ENCODE measurements at regions not wholly inside any gene's neighbourhood (a gene's known extent, or its start where the extent isn't known, plus 50 kb on each side); places are given as distances from the start of the nearest gene placed in this dataset.
"Not testable (repeated sequence)": the region's sequence is repeated elsewhere in the genome, so short reads cannot be mapped to it uniquely, and the experiment has no call there.

- no peak for DNase-seq (ENCODE audit: low read depth)
Observed at GRCh38 chr7:8809320-8809719, 375.9 kb downstream of the NXPH1 start.

GRCh38 chr7:8817448-8818036 lies 384.1 kb downstream of the NXPH1 start:
- no peak for DNase-seq (ENCODE audit: low read depth)

- DNase-seq (ENCODE audit: low read depth), result no peak
Observed at GRCh38 chr7:8818406-8818805, 385.0 kb downstream of the NXPH1 start.

GRCh38 chr7:8822595-8822994 lies 389.2 kb downstream of the NXPH1 start:
- DNase-seq (ENCODE audit: low read depth), result no peak

GRCh38 chr7:8823486-8823885 lies 390.1 kb downstream of the NXPH1 start:
- DNase-seq (ENCODE audit: low read depth), result no peak

- DNase-seq (ENCODE audit: low read depth), result no peak
Observed at GRCh38 chr7:8827329-8827728, 393.9 kb downstream of the NXPH1 start.

- no peak for DNase-seq (ENCODE audit: low read depth)
Observed at GRCh38 chr7:8829100-8829499, 395.7 kb downstream of the NXPH1 start.

GRCh38 chr7:8831376-8831775 lies 398.0 kb downstream of the NXPH1 start:
- DNase-seq (ENCODE audit: low read depth), result peak; percentile 26

- DNase-seq (ENCODE audit: low read depth), result no peak
Observed at GRCh38 chr7:8833355-8833754, 399.9 kb downstream of the NXPH1 start.

- DNase-seq (ENCODE audit: low read depth), result no peak
Observed at GRCh38 chr7:8841171-8841570, 407.8 kb downstream of the NXPH1 start.

GRCh38 chr7:8871716-8872115 lies 438.3 kb downstream of the NXPH1 start:
- DNase-seq (ENCODE audit: low read depth), result no peak

GRCh38 chr7:8881916-8882315 lies 448.5 kb downstream of the NXPH1 start:
- DNase-seq (ENCODE audit: low read depth), result no peak

GRCh38 chr7:8885480-8886000 lies 452.1 kb downstream of the NXPH1 start:
- no peak for DNase-seq (ENCODE audit: low read depth)

GRCh38 chr7:8890346-8890745 lies 456.9 kb downstream of the NXPH1 start:
- not testable (repeated sequence) for DNase-seq (ENCODE audit: low read depth)

- no peak for DNase-seq (ENCODE audit: low read depth)
Observed at GRCh38 chr7:8893775-8894174, 460.4 kb downstream of the NXPH1 start.

- DNase-seq (ENCODE audit: low read depth), result no peak
Observed at GRCh38 chr7:8906396-8907075, 473.1 kb downstream of the NXPH1 start.

GRCh38 chr7:8908889-8909288 lies 475.5 kb downstream of the NXPH1 start:
- DNase-seq (ENCODE audit: low read depth), result no peak

GRCh38 chr7:8913682-8914081 lies 480.3 kb downstream of the NXPH1 start:
- no peak for DNase-seq (ENCODE audit: low read depth)

- DNase-seq (ENCODE audit: low read depth), result no peak
Observed at GRCh38 chr7:8921807-8922206, 488.4 kb downstream of the NXPH1 start.

- DNase-seq (ENCODE audit: low read depth), result no peak
Observed at GRCh38 chr7:8922726-8923125, 489.3 kb downstream of the NXPH1 start.

GRCh38 chr7:8923164-8923806 lies 489.9 kb downstream of the NXPH1 start:
- DNase-seq (ENCODE audit: low read depth), result no peak

- peak; percentile 31 for DNase-seq (ENCODE audit: low read depth)
Observed at GRCh38 chr7:8931906-8932646, 498.7 kb downstream of the NXPH1 start.

- no peak for DNase-seq (ENCODE audit: low read depth)
Observed at GRCh38 chr7:8932751-8933150, 499.3 kb downstream of the NXPH1 start.
